Breast epithelium (tissue), 4 donors: ENCODE measurements at regions not wholly inside any gene's neighbourhood (a gene's known extent, or its start where the extent isn't known, plus 50 kb on each side); places are given as distances from the start of the nearest gene placed in this dataset.

Experiments used
- DNase-seq, 2 donors: peaks; one replicate each; pipeline ENCODE4 v3.0.0-alpha.2; 2019; ENCODE audit warnings: low spot score in 2 of 2
- H3K27ac ChIP-seq, 2 donors: fragments of 200-600 bp; sonication (generic) in 1 of 2; one replicate each; pipeline ENCODE4 v1.5.1; 2016 to 2019; ENCODE audit warnings: mild to moderate bottlenecking in 1 of 2
- H3K27me3 ChIP-seq, 2 donors: fragments of 200-600 bp; sonication (generic) in 1 of 2; one replicate each; pipeline versions ENCODE4 v1.5.1 to v1.6.0; 2017 to 2019; ENCODE audit warnings: control low read depth in 1 of 2, mild to moderate bottlenecking in 1 of 2
- H3K36me3 ChIP-seq: fragments of 200-600 bp; one replicate; pipeline ENCODE4 v1.5.1; 2019
- H3K4me1 ChIP-seq, 2 donors: fragments of 200-600 bp; sonication (generic); one replicate each; pipeline ENCODE4 v1.5.1; 2016 to 2019; ENCODE audit warnings: control low read depth in 1 of 2
- H3K4me3 ChIP-seq, 3 donors: fragments of 200-600 bp; sonication (generic); 1 replicate in 2 of 3; 2 replicates in 1 of 3; pipeline ENCODE4 v1.5.1; 2016 to 2019; ENCODE audit warnings: mild to moderate bottlenecking in 3 of 3, moderate library complexity in 2 of 3
- H3K9me3 ChIP-seq, 2 donors: fragments of 200-600 bp; sonication (generic) in 1 of 2; one replicate each; pipeline ENCODE4 v1.5.1; 2016 to 2019; ENCODE audit warnings: control low read depth in 1 of 2
- POLR2A ChIP-seq: fragments of 450-650 bp; IDR thresholded peaks from one replicate; pipeline ENCODE4 v1.6.1; 2016; ENCODE audit warnings: antibody characterized with exemption, mild to moderate bottlenecking, moderate library complexity
- POLR2AphosphoS5 ChIP-seq, 3 donors: sonication (generic); formaldehyde crosslinking; IDR thresholded peaks; one replicate each; pipeline ENCODE4 v1.6.1; 2017; ENCODE audit warnings: antibody characterized with exemption in 3 of 3
- intact Hi-C: fragments of 100-400 bp; cut with DNase I; formaldehyde crosslinking; loops from one replicate; pipeline ENCODE4 v1.15.1; 2023; ENCODE audit warnings: low total_unique reads
- TF ChIP-seq, protein P1 (sequence below), 3 donors: fragments of 450-650 bp; IDR thresholded peaks; one replicate each; pipeline ENCODE4 v1.5.1; 2016 to 2017; ENCODE audit warnings: antibody characterized with exemption in 3 of 3, mild to moderate bottlenecking in 3 of 3, moderate library complexity in 3 of 3

DNA sequence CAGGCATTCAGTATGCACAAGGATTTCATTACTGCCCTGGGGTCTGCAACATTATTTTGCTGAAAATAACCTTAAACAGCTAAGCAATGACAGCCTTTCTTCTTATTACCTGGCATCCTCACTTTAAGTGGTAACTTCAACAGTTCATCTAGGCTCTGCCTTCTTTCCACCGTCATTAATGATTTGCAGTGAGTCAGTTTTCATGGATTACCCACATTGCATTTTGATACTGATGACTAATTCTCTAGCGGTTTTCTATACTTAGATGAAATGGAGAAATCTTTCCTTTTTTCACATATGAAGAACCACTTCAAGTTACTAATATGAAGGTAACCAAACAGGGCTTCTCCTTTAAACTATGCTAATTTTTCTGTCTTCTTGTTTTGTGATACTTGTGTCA is 226.9 kb upstream of the TMPRSS15 start:
- Histone ChIP-seq H3K4me3 (no peak overlapping the region), H3K27me3 (no peaks in the 10 kb centered on the region), H3K9me3 (no peaks in the 10 kb centered on the region), H3K4me1 (no peaks in the 10 kb centered on the region), H3K27ac (no peak overlapping the region), H3K36me3 (no peaks in the 10 kb centered on the region)
- TF ChIP-seq POLR2A (no peak), POLR2AphosphoS5 (IDR thresholded peaks at IDR 0.05) (no peak)
- TF ChIP-seq, protein P1, sequence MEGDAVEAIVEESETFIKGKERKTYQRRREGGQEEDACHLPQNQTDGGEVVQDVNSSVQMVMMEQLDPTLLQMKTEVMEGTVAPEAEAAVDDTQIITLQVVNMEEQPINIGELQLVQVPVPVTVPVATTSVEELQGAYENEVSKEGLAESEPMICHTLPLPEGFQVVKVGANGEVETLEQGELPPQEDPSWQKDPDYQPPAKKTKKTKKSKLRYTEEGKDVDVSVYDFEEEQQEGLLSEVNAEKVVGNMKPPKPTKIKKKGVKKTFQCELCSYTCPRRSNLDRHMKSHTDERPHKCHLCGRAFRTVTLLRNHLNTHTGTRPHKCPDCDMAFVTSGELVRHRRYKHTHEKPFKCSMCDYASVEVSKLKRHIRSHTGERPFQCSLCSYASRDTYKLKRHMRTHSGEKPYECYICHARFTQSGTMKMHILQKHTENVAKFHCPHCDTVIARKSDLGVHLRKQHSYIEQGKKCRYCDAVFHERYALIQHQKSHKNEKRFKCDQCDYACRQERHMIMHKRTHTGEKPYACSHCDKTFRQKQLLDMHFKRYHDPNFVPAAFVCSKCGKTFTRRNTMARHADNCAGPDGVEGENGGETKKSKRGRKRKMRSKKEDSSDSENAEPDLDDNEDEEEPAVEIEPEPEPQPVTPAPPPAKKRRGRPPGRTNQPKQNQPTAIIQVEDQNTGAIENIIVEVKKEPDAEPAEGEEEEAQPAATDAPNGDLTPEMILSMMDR (IDR thresholded peaks at IDR 0.05) = no peak
- no peak for DNase-seq
- intact Hi-C loops = no loop called here

DNA sequence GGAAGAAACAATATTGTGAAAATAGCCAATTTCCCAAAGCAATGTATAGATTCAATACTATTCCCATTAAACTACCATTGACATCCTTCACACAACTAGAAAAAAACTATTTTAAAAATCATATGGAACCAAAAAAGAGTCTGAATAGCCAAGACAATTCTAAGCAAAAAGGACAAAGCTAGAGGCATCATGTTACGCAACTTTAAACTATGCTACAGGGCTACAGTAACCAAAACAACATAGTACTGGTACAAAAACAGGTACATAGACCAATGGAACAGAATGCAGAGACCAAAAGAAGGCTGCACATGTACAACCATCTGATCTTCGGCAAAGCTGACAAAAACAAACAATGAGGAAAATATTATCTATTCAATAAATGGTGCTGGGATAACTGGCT is 233.3 kb upstream of the TMPRSS15 start:
- no peaks in the 10 kb centered on the region for H3K4me1 ChIP-seq
- no peaks in the 10 kb centered on the region for H3K9me3 ChIP-seq
- no peak overlapping the region for H3K27ac ChIP-seq
- TF ChIP-seq, protein P1 (IDR thresholded peaks at IDR 0.05) = no peak
- TF ChIP-seq POLR2AphosphoS5 (IDR thresholded peaks at IDR 0.05) = no peak
- no peak for TF ChIP-seq POLR2A
- H3K27me3 ChIP-seq = no peaks in the 10 kb centered on the region
- no peak for DNase-seq
- no peak overlapping the region for H3K4me3 ChIP-seq
- intact Hi-C loops = no loop called here
- no peaks in the 10 kb centered on the region for H3K36me3 ChIP-seq

DNA sequence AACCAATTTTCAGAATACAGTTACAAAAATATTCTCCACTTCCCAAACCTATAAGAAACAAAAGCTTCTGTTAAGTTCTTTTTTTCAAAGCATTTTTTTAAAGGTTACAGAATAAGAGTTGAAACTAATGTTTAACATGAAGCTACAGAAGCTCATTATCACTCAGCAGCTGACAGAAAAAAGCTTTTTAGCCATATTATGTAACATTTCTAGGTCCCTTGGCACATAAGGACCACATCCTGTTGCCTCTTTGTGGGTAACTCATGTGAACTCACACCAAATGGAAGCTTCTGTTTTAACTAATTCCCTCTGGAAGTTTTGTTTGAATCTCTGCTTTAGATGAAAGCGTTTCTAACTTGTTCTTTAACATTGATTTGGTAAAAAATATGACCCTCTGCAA is 242.5 kb upstream of the TMPRSS15 start:
- DNase-seq = no peak
- Histone ChIP-seq H3K4me1 (no peaks in the 10 kb centered on the region), H3K9me3 (no peaks in the 10 kb centered on the region), H3K27me3 (no peaks in the 10 kb centered on the region), H3K4me3 (no peak overlapping the region), H3K36me3 (no peaks in the 10 kb centered on the region), H3K27ac (no peak overlapping the region)
- intact Hi-C loops = no loop called here
- TF ChIP-seq POLR2AphosphoS5 (IDR thresholded peaks at IDR 0.05) = no peak

DNA sequence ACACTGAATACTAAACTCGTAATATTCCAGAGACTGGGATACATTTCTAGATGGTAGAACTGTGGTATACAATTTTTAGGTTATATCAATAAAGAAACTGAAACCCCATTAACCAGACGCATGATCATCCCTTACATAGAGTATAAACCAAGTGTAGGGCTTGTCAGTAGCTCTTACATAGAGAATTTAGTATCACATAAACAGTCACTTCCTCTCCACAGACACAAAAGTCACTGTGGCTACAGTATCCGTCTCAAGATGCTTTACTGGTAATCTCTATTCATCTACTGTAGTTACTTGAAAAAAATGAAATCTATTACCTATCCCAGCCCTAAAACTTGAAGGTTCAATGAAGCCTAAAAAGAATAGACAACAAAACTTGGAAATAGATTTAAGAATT is 252.3 kb upstream of the TMPRSS15 start:
- TF ChIP-seq POLR2A (no peak), POLR2AphosphoS5 (IDR thresholded peaks at IDR 0.05) (no peak)
- TF ChIP-seq, protein P1 (IDR thresholded peaks at IDR 0.05) = no peak
- no peak for DNase-seq
- intact Hi-C loops = no loop called here
- Histone ChIP-seq H3K27me3 (no peaks in the 10 kb centered on the region), H3K4me3 (no peak overlapping the region), H3K9me3 (no peaks in the 10 kb centered on the region), H3K27ac (no peak overlapping the region), H3K4me1 (no peaks in the 10 kb centered on the region), H3K36me3 (no peaks in the 10 kb centered on the region)

DNA sequence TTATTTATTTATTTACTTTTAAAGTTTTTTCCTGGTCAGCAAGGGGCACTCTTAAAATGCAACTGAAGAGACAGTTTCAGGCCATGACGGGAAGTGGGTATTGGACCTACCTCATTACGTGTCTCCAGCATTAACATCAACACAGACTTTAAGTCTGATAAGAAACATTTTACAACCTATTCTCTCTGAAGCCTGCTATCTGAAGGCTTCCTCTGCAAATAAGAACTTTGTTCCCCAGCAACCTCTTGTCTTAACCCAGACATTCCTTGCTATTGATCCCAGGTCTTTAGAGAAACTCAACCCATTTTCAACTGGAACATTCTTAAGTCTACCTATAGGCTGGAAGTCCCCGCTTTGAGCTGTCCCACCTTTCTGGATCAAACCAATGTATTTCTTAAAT is 258.3 kb upstream of the TMPRSS15 start:
- Histone ChIP-seq H3K27ac (no peak overlapping the region), H3K36me3 (no peaks in the 10 kb centered on the region), H3K9me3 (no peaks in the 10 kb centered on the region), H3K4me1 (no peaks in the 10 kb centered on the region), H3K27me3 (no peaks in the 10 kb centered on the region), H3K4me3 (no peak overlapping the region)
- TF ChIP-seq, protein P1 (IDR thresholded peaks at IDR 0.05) = no peak
- TF ChIP-seq POLR2A (no peak), POLR2AphosphoS5 (IDR thresholded peaks at IDR 0.05) (no peak)
- DNase-seq = no peak
- intact Hi-C loops = no loop called here

DNA sequence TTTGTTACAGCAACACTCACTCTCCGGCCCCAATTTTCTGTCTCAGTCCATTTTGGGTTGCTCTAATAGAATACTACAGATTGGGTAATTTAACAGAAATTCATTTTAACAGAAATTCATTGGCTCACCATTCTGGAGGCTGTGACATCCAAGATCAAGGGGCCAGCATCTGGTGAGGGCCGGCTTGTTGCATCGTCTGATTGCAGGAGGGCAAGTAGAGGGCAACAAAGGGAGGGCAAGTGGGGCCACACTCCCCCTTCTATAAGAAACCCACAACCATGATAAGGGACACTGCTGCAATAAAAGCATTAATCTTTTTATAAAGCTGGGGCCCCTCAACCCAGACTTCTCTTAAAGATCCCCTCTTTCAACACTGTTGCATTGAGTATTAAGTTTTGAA is 260.1 kb upstream of the TMPRSS15 start:
- no peaks in the 10 kb centered on the region for H3K27me3 ChIP-seq
- DNase-seq = no peak
- H3K36me3 ChIP-seq = no peaks in the 10 kb centered on the region
- H3K9me3 ChIP-seq = no peaks in the 10 kb centered on the region
- no peak for TF ChIP-seq POLR2A
- H3K4me1 ChIP-seq = no peaks in the 10 kb centered on the region
- H3K4me3 ChIP-seq = no peak overlapping the region
- intact Hi-C loops = no loop called here
- H3K27ac ChIP-seq = no peak overlapping the region
